Activated CD4-positive, alpha-beta T cell treated with anti-CD3 and anti-CD28 coated beads for 24 hours (primary cell): ENCODE measurements at regions not wholly inside any gene's neighbourhood (a gene's known extent, or its start where the extent isn't known, plus 50 kb on each side); places are given as distances from the start of the nearest gene placed in this dataset.

Experiments used
- DNase-seq, 2 donors: peaks; one replicate each; pipeline ENCODE4 v3.0.0-alpha.2; 2020; ENCODE audit warnings: low read depth in 2 of 2

DNA sequence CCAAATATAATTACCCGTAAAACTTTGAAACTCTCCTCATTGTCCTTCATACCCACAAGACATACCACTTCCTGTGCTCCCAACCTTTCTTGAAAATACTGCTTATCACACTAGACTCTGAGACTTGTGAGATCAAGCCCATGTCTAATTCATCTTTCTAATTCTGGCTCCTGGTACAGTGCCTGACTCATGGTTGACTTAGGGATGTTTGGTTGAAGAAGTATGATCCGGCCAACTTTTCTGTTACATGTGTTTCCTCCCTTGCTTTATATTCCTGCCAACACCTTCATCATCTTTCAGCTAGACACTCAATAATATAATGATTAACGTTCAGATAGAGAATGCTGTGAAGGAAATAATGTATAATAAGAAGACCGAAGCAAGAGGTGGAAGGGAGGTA lies 58.2 kb downstream of the MEX3B start:
- no peak for DNase-seq

GRCh38 chr15:81983497-81983896 lies 62.3 kb downstream of the MEX3B start:
- DNase-seq = no peak

GRCh38 chr15:81982808-81983207 lies 63.0 kb downstream of the MEX3B start:
- no peak for DNase-seq

GRCh38 chr15:81981908-81982307 lies 63.9 kb downstream of the MEX3B start:
- no peak for DNase-seq

DNA sequence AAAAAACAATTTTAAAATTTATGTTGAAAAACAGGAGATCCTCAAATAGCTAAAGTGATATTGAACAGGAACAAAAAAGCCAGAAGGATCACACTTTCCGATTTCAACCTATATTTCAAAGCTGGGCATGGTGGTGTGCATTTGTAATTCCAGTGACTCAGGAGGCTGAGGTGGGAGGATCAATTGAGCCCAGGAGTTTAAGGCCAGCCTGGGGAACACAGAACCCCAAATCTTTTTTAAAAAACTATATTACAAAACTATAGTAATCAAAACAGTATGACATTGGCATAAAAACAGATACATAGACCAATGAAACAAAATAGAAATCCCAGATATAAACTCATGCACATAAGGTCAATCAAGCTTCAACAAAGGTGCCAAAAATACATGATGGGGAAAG lies 68.4 kb downstream of the MEX3B start:
- DNase-seq = no peak

- DNase-seq = no peak
These were observed 77.1 kb downstream of the MEX3B start for GRCh38 chr15:81968691-81969090.

GRCh38 chr15:81966631-81967030 lies 79.2 kb downstream of the MEX3B start:
- no peak for DNase-seq

GRCh38 chr15:81962482-81962881 lies 83.3 kb downstream of the MEX3B start:
- DNase-seq = no peak

DNA sequence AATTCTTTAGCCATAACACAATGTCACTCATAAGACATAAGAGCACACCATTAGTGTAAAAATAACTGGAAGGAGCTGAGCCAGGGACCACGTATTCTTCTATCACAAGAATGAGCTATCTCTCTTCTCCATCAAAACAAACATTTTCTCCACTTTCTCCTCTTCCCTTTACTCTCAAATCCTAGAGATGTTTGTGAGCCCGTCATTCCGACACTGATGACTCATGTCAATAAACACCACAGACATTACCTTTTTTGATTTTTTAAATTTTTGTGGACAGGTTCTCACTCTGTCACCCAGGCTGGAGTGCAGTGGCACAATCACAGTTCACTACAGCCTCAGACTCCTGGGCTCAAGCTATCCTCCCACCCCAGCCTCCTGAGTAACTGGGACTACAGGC lies 86.6 kb downstream of the MEX3B start:
- DNase-seq = no peak

GRCh38 chr15:81957698-81958097 lies 88.1 kb downstream of the MEX3B start:
- DNase-seq = no peak

GRCh38 chr15:81955382-81956062 lies 90.3 kb downstream of the MEX3B start:
- DNase-seq = no peak

GRCh38 chr15:81954158-81954783 lies 91.5 kb downstream of the MEX3B start:
- no peak for DNase-seq

- DNase-seq = no peak
These were observed 94.9 kb downstream of the MEX3B start for GRCh38 chr15:81950841-81951414.

- no peak for DNase-seq
These were observed 97.1 kb downstream of the MEX3B start for GRCh38 chr15:81948751-81949150.

- DNase-seq = no peak
These were observed 97.6 kb downstream of the MEX3B start for GRCh38 chr15:81948222-81948621.

DNA sequence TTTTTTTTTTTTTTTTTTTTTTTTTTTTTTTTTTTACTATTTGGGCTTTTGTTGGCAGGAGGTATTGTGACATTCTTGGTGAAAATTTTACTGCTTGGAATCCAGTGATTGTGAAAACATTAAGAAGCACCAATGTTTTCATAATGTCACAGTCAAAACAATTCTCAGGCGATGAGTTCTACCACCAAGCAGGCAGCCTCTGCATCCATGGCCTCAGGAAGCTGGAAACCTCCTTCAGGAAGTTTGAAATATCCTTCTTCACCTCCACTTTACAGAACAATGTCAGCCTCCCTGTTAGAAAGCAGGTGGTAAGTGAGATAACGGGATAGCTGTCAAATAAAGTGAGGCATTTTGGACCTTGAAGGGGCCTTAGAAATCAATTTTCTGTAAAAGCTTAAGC lies 98.3 kb downstream of the MEX3B start:
- DNase-seq = no peak

GRCh38 chr15:81945014-81945615 lies 100.7 kb downstream of the MEX3B start:
- DNase-seq = no peak

- DNase-seq = no peak
These were observed 103.1 kb downstream of the MEX3B start for GRCh38 chr15:81942655-81943195.

DNA sequence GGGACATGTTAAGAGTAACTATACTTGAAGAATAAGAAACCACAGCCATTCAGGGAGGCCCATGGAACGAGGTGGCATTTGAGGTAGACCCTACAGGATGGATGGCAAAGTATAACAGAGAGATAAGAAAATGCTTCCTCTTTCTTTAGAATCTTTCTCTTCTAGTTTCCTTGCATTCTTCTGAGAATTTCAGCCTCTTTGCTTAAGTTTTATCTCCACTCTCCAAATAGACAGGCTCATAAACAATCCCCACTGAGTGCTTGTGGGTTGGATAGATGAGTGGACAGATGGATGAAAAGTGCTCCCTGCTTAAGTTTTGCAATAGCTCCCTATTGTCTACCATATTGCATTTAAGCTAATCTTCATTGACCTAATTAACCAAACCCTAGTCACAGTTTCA lies 103.7 kb downstream of the MEX3B start:
- DNase-seq = no peak

DNA sequence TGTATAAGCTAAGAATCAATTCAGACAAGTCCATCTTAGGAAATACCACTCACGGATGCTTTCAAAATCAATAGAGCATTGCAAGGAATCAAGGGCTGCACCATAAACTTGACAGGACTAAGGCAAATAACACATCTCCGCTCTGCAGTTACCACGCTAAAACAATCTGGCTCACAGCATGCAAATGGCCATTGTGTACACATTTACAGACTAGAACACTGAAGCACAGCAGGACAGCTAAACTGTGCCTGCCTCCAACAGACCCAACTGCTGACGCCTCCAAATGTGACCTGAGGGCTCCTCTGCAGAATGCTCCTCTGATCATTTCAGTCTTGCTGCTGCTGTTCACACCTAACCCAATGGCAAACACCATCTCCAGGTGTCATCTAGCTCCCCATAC lies 104.3 kb downstream of the MEX3B start:
- DNase-seq = no peak

- DNase-seq = no peak
These were observed 105.1 kb downstream of the MEX3B start for GRCh38 chr15:81940467-81941451.
